Psoas muscle (tissue), 7 donors: ENCODE measurements at regions not wholly inside any gene's neighbourhood (a gene's known extent, or its start where the extent isn't known, plus 50 kb on each side); places are given as distances from the start of the nearest gene placed in this dataset.

Experiments used
- ATAC-seq, 4 donors: fragments of 200-7000 bp; cut with Tn5 transposase; one replicate each; pipeline ENCODE4 v1.9.1; 2020; ENCODE audit warnings: moderate library complexity in 3 of 4, mild to moderate bottlenecking in 2 of 4
- DNase-seq, 2 donors: peaks; one replicate each; pipeline ENCODE4 v3.0.0-alpha.2; 2020
- H3K27ac ChIP-seq: fragments of 200-600 bp; one replicate; pipeline ENCODE4 v1.8.0; 2022
- H3K27me3 ChIP-seq, 3 donors: fragments of 200-600 bp in 1 of 3; one replicate each; pipeline versions ENCODE4 v1.6.1 to v1.8.0; 2013 to 2022; ENCODE audit warnings: low read length in 2 of 3, mild to moderate bottlenecking in 2 of 3, moderate library complexity in 1 of 3; ENCODE audit not compliant: insufficient read depth in 3 of 3
- H3K36me3 ChIP-seq, 2 donors: fragments of 200-600 bp in 1 of 2; one replicate each; pipeline versions ENCODE4 v1.6.1 to v1.8.0; 2013 to 2022; ENCODE audit warnings: low read depth in 1 of 2, mild to moderate bottlenecking in 1 of 2, moderate library complexity in 1 of 2; ENCODE audit not compliant: insufficient read depth in 1 of 2
- H3K4me1 ChIP-seq: fragments of 200-600 bp; one replicate; pipeline ENCODE4 v1.8.0; 2022
- H3K4me3 ChIP-seq: fragments of 200-600 bp; one replicate; pipeline ENCODE4 v1.8.0; 2022; ENCODE audit warnings: mild to moderate bottlenecking
- H3K9me3 ChIP-seq: fragments of 200-600 bp; one replicate; pipeline ENCODE4 v1.8.0; 2022
- WGBS, 3 donors: extraction: QIAGEN DNeasy Blood & Tissue Kit; methylation state at CpG; one replicate each; pipeline versions ENCODE4 v1.1.6 to v1.1.7; 2013; 5-methylcytosine and 5-hydroxymethylcytosine counted together
- intact Hi-C, 2 donors: fragments of 100-400 bp; cut with DNase I; formaldehyde crosslinking; loops; one replicate each; pipeline versions ENCODE4 v1.11.0 to v1.14.2; 2022
- TF ChIP-seq, protein P1 (sequence below): fragments of 200-600 bp; IDR thresholded peaks from one replicate; pipeline ENCODE4 v1.8.0; 2022; ENCODE audit warnings: antibody characterized with exemption
- donor health status: healthy with polysubstance abuse.
- donor health status: DM: no; HTN: no; CAD: no; lungs with moderate emphysema.
- donor health status: Bipolar disorder and iron deficiency.
- donor health status: healthy.
- donor health status: DM: yes; HTN: yes; CAD: no.
- donor health status: DM: no; HTN: no; CAD: no.
- donor health status: DM: yes; HTN: yes; CAD: no.

DNA sequence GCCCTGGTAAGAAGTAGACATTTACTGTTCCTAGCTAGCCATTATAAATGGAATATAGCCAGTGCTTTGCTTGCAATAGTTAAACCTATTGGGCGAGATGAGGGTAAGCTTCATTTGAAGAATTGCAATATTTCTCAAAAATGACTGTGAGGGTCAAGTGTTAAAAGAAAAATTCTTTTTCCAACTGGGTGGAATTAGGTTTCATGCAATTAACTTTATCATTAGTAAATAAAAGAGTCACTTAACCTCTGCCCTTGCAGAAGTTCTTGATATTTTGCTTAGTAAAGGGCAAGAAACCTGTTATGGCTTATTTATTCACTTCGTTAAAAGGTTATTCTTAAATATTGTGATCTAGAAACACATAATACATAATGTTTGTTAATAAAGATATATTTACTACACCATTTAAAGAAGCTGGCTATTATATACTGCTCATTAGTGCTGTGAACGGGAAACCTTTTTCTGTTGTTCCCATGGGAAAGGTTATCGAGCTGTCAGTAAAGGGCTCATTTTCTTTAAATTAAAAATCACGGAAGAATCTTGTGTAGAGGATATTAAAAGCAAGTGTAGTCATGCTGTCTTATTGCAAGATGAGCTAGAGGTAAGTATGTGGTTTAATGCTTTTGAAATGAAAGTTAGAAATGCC lies 370.5 kb downstream of the CSNK1G3 start:
- Histone ChIP-seq H3K4me1 (peaks cover 10% of the 10 kb centered on the region), H3K27me3 (no peaks in the 10 kb centered on the region), H3K27ac (no peak overlapping the region), H3K4me3 (peak overlapping the region; percentile 1), H3K9me3 (no peaks in the 10 kb centered on the region), H3K36me3 (no peaks in the 10 kb centered on the region)
- intact Hi-C loops, result no loop called here
- no peak for ATAC-seq
- TF ChIP-seq, protein P1, sequence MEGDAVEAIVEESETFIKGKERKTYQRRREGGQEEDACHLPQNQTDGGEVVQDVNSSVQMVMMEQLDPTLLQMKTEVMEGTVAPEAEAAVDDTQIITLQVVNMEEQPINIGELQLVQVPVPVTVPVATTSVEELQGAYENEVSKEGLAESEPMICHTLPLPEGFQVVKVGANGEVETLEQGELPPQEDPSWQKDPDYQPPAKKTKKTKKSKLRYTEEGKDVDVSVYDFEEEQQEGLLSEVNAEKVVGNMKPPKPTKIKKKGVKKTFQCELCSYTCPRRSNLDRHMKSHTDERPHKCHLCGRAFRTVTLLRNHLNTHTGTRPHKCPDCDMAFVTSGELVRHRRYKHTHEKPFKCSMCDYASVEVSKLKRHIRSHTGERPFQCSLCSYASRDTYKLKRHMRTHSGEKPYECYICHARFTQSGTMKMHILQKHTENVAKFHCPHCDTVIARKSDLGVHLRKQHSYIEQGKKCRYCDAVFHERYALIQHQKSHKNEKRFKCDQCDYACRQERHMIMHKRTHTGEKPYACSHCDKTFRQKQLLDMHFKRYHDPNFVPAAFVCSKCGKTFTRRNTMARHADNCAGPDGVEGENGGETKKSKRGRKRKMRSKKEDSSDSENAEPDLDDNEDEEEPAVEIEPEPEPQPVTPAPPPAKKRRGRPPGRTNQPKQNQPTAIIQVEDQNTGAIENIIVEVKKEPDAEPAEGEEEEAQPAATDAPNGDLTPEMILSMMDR, result no peak
- DNase-seq, result no peak
- WGBS, 3 donors, result 57 to 65% (median 63%) methylated on average over 5 of the region's 5 CpGs

DNA sequence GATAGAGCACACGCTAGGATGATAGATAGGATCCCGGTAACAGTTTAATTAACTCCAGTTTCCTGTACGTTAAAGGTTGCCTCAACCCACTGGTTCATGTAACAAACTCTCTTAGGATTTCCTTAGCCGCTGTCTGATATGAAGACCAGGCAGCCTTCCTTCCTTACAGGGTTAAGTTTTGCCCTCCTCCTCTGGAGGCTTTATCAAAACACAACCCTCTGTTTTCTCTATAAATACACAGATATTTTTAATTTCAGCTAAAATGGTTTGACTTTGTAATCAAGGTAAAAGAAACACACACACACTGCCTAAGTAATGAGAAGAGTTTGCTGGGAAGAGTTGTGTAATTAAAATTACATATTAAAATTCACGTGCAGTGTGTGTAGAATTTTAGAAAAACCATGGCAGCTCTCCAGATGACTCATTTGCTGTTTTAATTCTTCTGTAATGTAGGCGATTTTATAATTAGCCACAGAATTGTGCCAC lies 369.8 kb downstream of the CSNK1G3 start:
- Histone ChIP-seq H3K4me1 (peaks cover 10% of the 10 kb centered on the region), H3K27ac (no peak overlapping the region), H3K36me3 (no peaks in the 10 kb centered on the region), H3K27me3 (no peaks in the 10 kb centered on the region), H3K9me3 (no peaks in the 10 kb centered on the region), H3K4me3 (no peak overlapping the region)
- TF ChIP-seq, protein P1, result no peak
- intact Hi-C loops, result no loop called here
- peak in 1 of 4 donors; percentile 27 for ATAC-seq
- DNase-seq, result no peak
- 41 to 49% (median 42%) methylated on average over 6 of the region's 6 CpGs for WGBS, 3 donors

DNA sequence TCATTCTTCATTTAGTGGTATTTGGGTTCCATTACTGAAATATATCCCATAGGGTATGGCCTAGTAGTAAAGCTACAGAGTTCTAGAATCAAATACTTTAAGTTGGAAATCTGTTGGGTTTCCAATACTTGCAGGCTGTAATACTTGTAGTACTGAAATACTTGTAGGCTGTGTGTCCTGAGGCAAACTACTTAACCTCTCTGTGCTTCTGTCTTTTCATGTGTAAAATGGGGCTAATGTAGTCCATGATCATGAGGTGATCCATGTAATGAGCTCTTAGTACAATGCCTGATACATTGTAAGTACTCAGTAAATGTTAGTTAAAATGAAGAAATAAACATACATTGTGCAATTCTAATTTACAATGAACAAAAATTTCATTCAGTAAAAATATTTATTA lies 368.9 kb downstream of the CSNK1G3 start:
- no peaks in the 10 kb centered on the region for H3K9me3 ChIP-seq
- intact Hi-C loops, result no loop called here
- TF ChIP-seq, protein P1, result no peak
- H3K36me3 ChIP-seq, result no peaks in the 10 kb centered on the region
- no peak overlapping the region for H3K4me3 ChIP-seq
- DNase-seq (no peak), ATAC-seq (no peak)
- no peaks in the 10 kb centered on the region for H3K27me3 ChIP-seq
- H3K27ac ChIP-seq, result no peak overlapping the region
- H3K4me1 ChIP-seq, result peaks cover 10% of the 10 kb centered on the region

DNA sequence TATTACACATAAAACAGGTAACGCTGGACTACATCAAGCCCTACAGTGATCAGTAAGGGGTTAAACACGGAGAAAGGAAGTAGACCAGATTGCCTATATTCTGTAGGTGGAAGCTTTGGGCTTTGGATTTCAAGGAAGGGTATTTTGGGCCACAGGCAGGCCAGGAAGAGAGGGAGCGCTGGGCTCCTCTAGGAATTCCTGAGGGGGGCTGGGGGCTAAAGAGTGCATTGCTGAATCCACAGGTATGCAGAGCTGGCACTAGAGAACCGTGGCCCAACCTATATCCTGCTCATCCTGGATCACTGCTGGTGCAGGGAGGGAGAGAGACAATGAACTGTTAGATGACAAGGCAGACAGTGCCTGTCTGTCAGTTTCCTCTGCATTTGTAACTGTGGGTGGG lies 367.1 kb downstream of the CSNK1G3 start:
- no peak for DNase-seq
- ATAC-seq, result no peak
- no peak overlapping the region for H3K27ac ChIP-seq
- intact Hi-C loops, result no loop called here
- H3K4me3 ChIP-seq, result no peak overlapping the region
- H3K36me3 ChIP-seq, result no peaks in the 10 kb centered on the region
- WGBS, 3 donors, result 65 to 71% (median 70%) methylated on average over 4 of the region's 4 CpGs
- no peaks in the 10 kb centered on the region for H3K9me3 ChIP-seq
- no peaks in the 10 kb centered on the region for H3K27me3 ChIP-seq
- TF ChIP-seq, protein P1, result no peak
- H3K4me1 ChIP-seq, result peaks cover 22% of the 10 kb centered on the region

DNA sequence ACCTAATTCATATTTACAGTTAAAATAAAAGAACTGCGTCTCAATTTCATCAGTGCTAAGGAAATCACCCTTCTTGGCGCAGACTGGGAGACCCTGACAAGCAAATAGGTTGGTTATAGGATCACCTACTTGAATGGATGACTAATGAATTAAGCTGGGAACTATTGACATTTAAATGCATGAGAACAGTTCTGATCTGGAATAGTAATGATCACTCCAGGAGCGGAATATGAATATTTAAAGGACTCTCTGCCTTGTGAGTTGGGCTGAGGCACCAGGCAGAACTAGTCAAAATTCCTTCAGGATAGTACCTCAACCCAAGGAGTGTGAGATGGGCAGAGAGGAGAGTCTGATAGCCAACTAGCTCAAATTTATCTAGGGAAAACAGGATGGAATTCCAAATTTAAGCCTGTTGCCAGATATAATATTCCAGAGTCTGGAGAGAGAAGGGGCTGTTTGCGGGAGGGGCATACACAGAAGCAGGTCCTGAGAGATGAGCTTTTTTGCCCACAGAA lies 364.4 kb downstream of the CSNK1G3 start:
- no peaks in the 10 kb centered on the region for H3K36me3 ChIP-seq
- DNase-seq (no peak), ATAC-seq (no peak)
- TF ChIP-seq, protein P1, result no peak
- H3K4me3 ChIP-seq, result no peak overlapping the region
- no peak overlapping the region for H3K27ac ChIP-seq
- no peaks in the 10 kb centered on the region for H3K27me3 ChIP-seq
- intact Hi-C loops, result no loop called here
- WGBS, 3 donors, result 93 to 94% (median 94%) methylated on average over 4 of the region's 4 CpGs
- no peaks in the 10 kb centered on the region for H3K9me3 ChIP-seq
- peaks cover 19% of the 10 kb centered on the region for H3K4me1 ChIP-seq
